ENCODE measurements at regions not wholly inside any gene's neighbourhood (a gene's known extent, or its start where the extent isn't known, plus 50 kb on each side); places are given as distances from the start of the nearest gene placed in this dataset.

- TF ChIP-seq ZFP3 (CRISPR knock-in tag; IDR thresholded peaks at IDR 0.05) (no peak), CSRNP3 (CRISPR knock-in tag; IDR thresholded peaks at IDR 0.05) (no peak), ZNF8 (CRISPR knock-in tag; IDR thresholded peaks at IDR 0.05) (no peak), RARB (CRISPR knock-in tag; IDR thresholded peaks at IDR 0.05) (no peak), ESRRG (CRISPR knock-in tag; IDR thresholded peaks at IDR 0.05) (no peak), ZFP30 (CRISPR knock-in tag; IDR thresholded peaks at IDR 0.05) (no peak), OSR1 (CRISPR knock-in tag; IDR thresholded peaks at IDR 0.05) (no peak)
Observed at GRCh38 chr10:16184906-16185305, 251.9 kb upstream of the PTER start.
